ENCODE measurements at regions not wholly inside any gene's neighbourhood (a gene's known extent, or its start where the extent isn't known, plus 50 kb on each side); places are given as distances from the start of the nearest gene placed in this dataset.
A peak's percentile ranks its signal among the peaks of the same experiment; 100 is the strongest.

- no peak for FAIRE-seq
These were observed 51.6 kb upstream of the KCND3 start for GRCh38 chr1:112040891-112041740.

GRCh38 chr1:112043901-112044300 lies 54.4 kb upstream of the KCND3 start:
- DNase-seq (ENCODE audit: low spot score in 2 of 2) = no peak
- FAIRE-seq = no peak

More at GRCh38 chr1:112040891-112041740, 51.6 kb upstream of the KCND3 start:
- no peak for DNase-seq (ENCODE audit: low spot score in 2 of 2)

- no peak for FAIRE-seq
- DNase-seq (ENCODE audit: low spot score in 2 of 2) = no peak
These were observed 55.3 kb upstream of the KCND3 start for GRCh38 chr1:112044745-112045144.

DNA sequence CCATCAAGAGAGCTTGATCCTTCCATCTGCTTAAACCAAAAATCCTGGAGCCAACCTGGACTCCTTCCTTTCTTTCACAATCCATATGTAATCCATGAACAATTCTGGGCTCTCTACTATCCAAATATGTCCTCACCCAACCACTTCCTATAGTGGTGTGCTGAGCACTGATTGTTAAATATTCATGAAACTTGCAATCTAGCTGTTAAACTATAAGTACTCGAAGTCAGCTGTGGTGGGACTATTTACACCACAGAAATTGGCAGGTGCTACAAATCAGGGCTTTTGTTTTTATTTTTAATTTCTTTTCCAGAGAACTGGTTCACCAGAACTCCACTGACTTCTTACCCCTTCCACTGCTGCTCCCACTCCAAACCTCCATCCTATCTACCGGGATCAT lies 57.2 kb upstream of the KCND3 start:
- no peak for FAIRE-seq
- no peak for DNase-seq (ENCODE audit: low spot score in 2 of 2)

DNA sequence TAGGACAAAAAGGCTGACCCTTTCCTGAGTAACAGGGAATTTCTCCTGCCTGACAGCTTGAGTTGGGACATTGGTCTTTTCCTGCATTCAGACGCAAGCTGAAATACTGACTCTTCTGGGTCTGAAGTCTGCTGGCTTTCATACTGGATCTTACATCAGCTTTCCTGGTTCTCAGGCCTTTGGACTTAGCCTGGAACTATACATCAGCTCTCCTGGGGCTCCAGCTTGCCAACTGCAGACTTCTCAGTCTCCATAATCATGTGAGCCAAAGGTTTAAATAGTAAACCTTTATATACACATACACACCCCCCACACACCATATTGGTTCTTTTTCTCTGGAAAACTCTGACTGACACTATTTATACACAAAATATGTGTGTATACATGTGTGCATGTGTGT lies 59.0 kb upstream of the KCND3 start:
- DNase-seq (ENCODE audit: low spot score in 2 of 2) = no peak

DNA sequence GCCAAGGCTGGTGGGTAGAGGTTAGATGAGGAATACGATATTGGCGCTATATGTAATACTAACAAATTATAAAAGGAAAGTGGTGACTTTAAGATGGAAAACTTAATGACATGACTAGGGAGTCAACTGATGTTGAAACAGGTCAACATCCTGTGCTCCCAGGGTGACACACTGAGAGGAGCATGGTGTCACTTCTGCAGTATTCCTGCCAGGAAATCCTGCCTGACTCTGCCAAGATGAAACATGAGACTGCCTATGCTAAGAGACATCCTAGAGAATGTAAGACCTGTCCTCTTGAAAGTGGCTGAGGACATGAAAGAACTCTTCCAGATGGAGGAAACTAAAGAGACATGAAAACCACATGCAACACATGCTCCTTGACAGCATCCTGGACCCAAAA lies 65.0 kb upstream of the KCND3 start:
- DNase-seq (ENCODE audit: low spot score in 2 of 2) (no peak), FAIRE-seq (no peak)

More for the DNA sequence above, 59.0 kb upstream of the KCND3 start:
- no peak for FAIRE-seq

- FAIRE-seq = no peak
- peak in 1 of 2 donors; percentile 6 for DNase-seq (ENCODE audit: low spot score in 2 of 2)
These were observed 66.9 kb upstream of the KCND3 start for GRCh38 chr1:112056354-112056753.

DNA sequence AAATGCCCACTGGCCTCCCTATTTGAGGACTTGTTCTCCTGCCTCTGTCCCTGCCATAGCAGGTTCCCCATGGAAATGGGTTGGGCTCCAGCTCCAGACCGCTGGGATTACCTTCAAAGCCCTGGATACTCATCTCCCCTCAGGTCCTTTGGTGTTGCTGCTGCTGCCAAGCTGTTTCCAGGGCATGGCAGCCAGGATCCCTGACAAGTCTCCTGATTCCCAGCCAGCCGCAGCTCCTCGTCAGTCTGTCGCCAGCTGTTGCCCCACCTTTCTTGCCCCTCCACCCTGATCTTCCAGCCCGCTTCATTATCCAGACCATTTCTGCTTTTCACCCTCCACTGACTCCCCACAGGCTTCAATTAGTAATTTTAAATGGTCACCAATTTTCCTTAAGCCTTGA lies 68.3 kb upstream of the KCND3 start:
- no peak for FAIRE-seq
- no peak for DNase-seq (ENCODE audit: low spot score in 2 of 2)

DNA sequence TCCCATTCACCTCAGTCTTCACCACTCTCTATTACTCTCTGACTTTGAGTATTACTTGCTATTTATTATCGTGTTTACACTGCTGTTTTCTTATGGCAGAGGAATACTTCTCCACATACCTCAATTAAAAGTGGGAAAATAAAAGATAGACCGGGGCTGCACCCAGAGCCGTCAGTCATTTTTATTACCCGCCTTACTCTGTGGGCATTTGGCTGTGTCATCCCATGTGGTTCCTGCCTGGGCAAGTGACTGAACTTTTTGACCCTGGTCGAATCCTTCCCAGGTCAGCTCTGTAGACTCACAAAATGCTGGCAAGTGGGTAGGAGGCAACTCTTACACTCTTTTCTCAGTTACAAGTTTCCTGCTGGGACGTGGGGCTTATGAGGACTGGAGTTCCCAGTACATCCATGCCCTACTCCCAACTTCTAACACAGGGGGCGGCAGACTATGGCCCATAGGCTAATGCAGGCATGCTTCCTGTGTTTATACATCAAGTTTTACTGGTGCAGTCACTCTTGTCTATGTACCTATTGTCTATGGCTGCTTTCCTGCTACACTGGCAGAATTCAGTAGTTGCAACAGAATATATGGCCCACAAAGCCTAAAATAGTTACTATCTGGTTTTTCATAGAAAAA lies 69.5 kb upstream of the KCND3 start:
- DNase-seq (ENCODE audit: low spot score in 2 of 2) (no peak), FAIRE-seq (no peak)

DNA sequence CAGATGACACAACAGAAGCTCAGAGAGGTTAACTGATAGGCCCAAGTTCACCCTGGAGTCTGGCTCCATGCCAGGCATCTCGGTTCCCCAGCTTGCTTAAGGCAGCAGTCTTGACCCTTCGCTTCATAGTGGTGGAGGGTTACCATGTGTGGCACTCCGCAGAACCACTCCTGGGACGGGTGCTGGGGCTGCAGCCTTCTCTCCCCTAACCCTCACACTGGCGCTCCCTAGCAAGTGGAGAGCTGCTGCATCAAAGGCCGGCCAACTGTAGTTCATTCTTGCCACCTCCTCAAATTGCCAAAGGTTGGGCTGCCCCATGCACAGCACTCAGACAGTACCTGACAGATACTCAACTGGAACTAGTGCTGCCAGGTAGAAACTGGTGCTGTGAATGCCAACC lies 70.2 kb upstream of the KCND3 start:
- FAIRE-seq (no peak), DNase-seq (ENCODE audit: low spot score in 2 of 2) (no peak)

GRCh38 chr1:112060261-112060660 lies 70.8 kb upstream of the KCND3 start:
- DNase-seq (ENCODE audit: low spot score in 2 of 2) (no peak), FAIRE-seq (no peak)

- FAIRE-seq (no peak), DNase-seq (ENCODE audit: low spot score in 2 of 2) (no peak)
These were observed 71.6 kb upstream of the KCND3 start for GRCh38 chr1:112061056-112061455.

DNA sequence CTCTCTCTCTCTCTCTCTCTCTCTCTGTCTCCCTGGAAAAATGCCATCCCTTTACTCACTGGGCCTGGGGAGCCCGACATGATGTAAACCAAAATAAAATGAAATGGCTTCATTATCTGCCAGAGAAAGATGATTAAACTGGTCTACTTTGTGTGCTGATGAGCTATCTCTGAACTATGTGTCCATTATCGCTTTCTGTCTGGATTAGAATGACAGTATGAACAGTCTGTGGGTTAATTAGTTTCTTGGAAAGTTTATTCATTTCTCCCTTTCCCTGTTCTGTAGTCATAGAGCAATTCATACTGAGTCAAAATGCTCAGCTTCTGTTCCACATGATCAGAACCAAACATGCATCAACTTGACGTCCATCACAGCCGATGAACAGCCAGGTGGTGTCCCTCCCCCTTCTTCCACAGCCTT lies 72.4 kb upstream of the KCND3 start:
- no peak for DNase-seq (ENCODE audit: low spot score in 2 of 2)
- FAIRE-seq = no peak

GRCh38 chr1:112063781-112064728 lies 74.6 kb upstream of the KCND3 start:
- DNase-seq (ENCODE audit: low spot score in 2 of 2) (no peak), FAIRE-seq (no peak)

DNA sequence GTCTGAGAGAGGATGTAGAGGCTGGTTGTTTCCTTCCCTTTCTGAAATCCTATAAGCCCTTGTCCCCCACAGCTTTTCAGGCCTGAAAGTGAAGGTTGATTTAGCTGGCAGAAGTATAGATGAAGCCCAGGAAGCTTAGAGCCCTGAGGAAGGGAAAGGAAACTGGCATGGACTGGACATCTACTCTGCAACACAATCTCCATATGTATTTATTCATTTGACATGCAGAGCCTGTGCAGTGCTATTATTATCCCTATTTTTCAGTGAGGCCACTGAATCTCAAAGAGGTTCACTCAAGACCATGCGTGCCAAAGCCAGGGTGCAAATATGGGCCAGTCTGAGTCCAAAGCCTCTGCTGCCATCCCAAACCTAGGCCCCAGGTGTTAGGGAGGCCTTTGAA lies 78.5 kb upstream of the KCND3 start:
- no peak for DNase-seq (ENCODE audit: low spot score in 2 of 2)
- no peak for FAIRE-seq

GRCh38 chr1:112070677-112071076 lies 81.2 kb upstream of the KCND3 start:
- FAIRE-seq = no peak

GRCh38 chr1:112074711-112075110 lies 85.2 kb upstream of the KCND3 start:
- FAIRE-seq (no peak), DNase-seq (ENCODE audit: low spot score in 2 of 2) (no peak)

More at GRCh38 chr1:112070677-112071076, 81.2 kb upstream of the KCND3 start:
- DNase-seq (ENCODE audit: low spot score in 2 of 2) = no peak

DNA sequence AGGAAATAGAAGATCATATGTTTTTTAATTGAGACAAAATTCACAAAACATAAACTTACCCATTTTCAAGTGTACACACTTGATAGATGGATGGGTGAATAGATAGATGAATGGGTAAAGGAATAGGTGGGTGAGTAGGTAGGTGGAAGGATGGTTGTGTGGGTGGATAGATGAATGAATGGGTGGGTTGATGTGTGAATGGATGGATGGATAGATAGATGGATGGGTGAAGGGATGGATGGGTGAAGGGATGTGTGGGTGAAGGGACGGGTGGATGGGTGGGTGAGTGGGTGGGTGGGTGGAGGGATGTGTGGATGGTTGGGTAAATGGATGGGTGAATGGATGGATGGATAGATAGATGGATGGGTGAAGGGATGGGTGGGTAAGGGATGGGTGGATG lies 86.1 kb upstream of the KCND3 start:
- DNase-seq (ENCODE audit: low spot score in 2 of 2) (no peak), FAIRE-seq (no peak)

DNA sequence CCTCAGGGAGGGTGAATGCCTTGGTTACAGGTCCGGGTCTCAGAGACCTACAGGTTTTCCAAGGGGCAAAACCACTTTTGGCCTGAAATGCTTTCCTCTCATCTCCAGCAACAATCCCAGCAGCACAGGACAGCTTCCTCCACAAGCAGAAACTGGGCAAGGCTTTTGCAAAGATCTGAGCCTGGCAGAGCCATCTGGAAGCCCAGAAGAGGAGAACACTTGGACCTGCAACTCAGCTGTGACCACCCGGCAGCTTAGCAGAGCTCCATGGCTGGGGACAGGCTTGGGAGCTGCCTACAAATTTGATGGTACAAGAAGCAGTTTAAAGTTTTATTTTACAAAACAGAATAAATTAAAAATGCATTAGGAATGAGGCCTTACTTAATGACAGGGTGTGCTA lies 90.0 kb upstream of the KCND3 start:
- FAIRE-seq (no peak), DNase-seq (ENCODE audit: low spot score in 2 of 2) (no peak)

GRCh38 chr1:112083487-112083886 lies 94.0 kb upstream of the KCND3 start:
- DNase-seq (ENCODE audit: low spot score in 2 of 2) (no peak), FAIRE-seq (no peak)

Data from frontal cortex (tissue), 3 donors.